ENCODE measurements at regions not wholly inside any gene's neighbourhood (a gene's known extent, or its start where the extent isn't known, plus 50 kb on each side); places are given as distances from the start of the nearest gene placed in this dataset.

DNA sequence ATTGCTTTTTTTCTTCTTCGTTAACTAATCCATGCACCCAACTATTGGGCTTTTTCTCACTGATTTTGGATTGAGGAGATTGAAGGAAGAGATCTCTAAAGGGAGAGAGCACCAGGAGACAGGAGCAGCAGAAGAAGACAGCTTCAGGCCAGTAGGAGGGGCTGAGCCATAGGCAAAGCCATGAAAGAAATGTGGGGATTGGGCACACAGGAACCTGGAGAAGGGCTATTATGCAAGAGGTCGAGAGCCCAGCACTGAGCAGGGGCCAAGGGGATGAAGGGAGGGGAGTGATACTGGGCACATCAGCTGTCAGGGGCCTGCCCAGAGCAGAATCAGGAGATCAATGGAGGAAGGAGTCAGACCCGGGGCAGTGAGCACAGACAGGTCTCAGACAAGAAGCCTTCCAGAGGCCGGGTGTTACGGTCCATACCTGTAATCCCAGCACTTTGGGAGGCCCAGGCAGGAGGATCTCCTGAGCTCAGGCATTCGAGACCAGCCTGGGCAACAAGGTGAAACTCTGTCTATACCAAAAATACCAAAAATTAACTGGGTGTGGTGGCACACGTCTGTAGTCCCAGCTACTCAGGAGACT is 140.9 kb downstream of the BCOR start:
- Mint-ChIP-seq H3K27ac (peak overlapping the region in 1 of 3 experiments; percentile 36), H3K4me3 (no peak overlapping the region), H3K9me3 (peaks cover 13% of the 10 kb centered on the region), H3K36me3 (ENCODE audit: low read depth) (no peaks in the 10 kb centered on the region), H3K27me3 (ENCODE audit: low read depth) (peaks cover 9% of the 10 kb centered on the region), H3K4me1 (peaks cover 38% of the 10 kb centered on the region)
- TF ChIP-seq, protein P1, sequence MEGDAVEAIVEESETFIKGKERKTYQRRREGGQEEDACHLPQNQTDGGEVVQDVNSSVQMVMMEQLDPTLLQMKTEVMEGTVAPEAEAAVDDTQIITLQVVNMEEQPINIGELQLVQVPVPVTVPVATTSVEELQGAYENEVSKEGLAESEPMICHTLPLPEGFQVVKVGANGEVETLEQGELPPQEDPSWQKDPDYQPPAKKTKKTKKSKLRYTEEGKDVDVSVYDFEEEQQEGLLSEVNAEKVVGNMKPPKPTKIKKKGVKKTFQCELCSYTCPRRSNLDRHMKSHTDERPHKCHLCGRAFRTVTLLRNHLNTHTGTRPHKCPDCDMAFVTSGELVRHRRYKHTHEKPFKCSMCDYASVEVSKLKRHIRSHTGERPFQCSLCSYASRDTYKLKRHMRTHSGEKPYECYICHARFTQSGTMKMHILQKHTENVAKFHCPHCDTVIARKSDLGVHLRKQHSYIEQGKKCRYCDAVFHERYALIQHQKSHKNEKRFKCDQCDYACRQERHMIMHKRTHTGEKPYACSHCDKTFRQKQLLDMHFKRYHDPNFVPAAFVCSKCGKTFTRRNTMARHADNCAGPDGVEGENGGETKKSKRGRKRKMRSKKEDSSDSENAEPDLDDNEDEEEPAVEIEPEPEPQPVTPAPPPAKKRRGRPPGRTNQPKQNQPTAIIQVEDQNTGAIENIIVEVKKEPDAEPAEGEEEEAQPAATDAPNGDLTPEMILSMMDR (IDR thresholded peaks at IDR 0.05; ENCODE audit: unreplicated experiment in 3 of 3): no peak

DNA sequence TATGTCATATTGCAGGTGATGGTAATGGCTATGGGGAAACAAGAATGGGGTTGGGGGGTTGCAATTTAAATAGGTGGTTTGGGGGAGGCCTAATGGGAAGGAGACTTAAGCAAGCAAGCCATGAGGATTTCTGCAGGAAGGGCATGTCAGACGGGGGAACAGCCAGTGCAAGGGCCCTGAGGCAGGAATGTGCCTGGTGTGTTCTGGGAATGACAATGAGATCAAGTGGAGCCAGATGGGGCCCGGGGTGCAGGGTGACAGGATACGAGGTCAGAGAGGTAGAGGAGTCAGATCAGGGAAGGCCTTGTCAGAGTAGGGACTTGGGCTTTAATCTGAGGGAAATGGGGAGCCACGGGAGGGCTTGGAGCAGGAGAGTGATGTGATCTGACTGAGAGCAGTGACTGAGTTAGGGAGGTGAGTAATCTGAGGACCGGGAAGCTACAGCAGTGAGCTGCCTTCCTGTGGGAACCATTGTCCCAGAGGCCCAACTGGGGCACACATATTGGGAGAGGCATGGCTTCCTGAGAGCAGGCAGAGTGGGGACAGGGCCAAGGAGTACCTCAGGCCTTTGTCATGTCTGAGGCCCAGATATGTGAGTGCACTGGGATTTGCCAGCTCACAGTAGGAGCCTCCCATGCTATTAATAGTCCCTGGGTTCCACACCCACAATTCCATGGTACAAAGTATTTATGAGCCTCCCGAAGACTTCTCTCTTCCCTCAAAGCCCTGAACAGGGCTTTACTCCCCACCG is 139.8 kb downstream of the BCOR start:
- TF ChIP-seq, protein P1 (IDR thresholded peaks at IDR 0.05; ENCODE audit: unreplicated experiment in 3 of 3): no peak
- peaks cover 9% of the 10 kb centered on the region for H3K27me3 Mint-ChIP-seq (ENCODE audit: low read depth)
- no peak overlapping the region for H3K27ac Mint-ChIP-seq
- H3K4me3 Mint-ChIP-seq: no peak overlapping the region
- peaks cover 13% of the 10 kb centered on the region for H3K9me3 Mint-ChIP-seq
- no peaks in the 10 kb centered on the region for H3K36me3 Mint-ChIP-seq (ENCODE audit: low read depth)
- peaks cover 36% of the 10 kb centered on the region for H3K4me1 Mint-ChIP-seq

GRCh38 chrX:39958850-39959249 is 138.9 kb downstream of the BCOR start:
- Mint-ChIP-seq H3K27me3 (ENCODE audit: low read depth) (peaks cover 9% of the 10 kb centered on the region), H3K4me1 (peaks cover 28% of the 10 kb centered on the region), H3K9me3 (peaks cover 19% of the 10 kb centered on the region), H3K27ac (no peak overlapping the region), H3K4me3 (no peak overlapping the region), H3K36me3 (ENCODE audit: low read depth) (no peaks in the 10 kb centered on the region)
- TF ChIP-seq, protein P1 (IDR thresholded peaks at IDR 0.05; ENCODE audit: unreplicated experiment in 3 of 3): no peak

- Mint-ChIP-seq H3K36me3 (ENCODE audit: low read depth) (no peaks in the 10 kb centered on the region), H3K4me1 (peaks cover 18% of the 10 kb centered on the region), H3K27ac (peak overlapping the region in 1 of 3 experiments; percentile 36), H3K27me3 (ENCODE audit: low read depth) (peaks cover 14% of the 10 kb centered on the region), H3K9me3 (peaks cover 26% of the 10 kb centered on the region), H3K4me3 (no peak overlapping the region)
- TF ChIP-seq, protein P1 (IDR thresholded peaks at IDR 0.05; ENCODE audit: unreplicated experiment in 3 of 3): no peak
Observed at GRCh38 chrX:39960219-39960618, 137.5 kb downstream of the BCOR start.

DNA sequence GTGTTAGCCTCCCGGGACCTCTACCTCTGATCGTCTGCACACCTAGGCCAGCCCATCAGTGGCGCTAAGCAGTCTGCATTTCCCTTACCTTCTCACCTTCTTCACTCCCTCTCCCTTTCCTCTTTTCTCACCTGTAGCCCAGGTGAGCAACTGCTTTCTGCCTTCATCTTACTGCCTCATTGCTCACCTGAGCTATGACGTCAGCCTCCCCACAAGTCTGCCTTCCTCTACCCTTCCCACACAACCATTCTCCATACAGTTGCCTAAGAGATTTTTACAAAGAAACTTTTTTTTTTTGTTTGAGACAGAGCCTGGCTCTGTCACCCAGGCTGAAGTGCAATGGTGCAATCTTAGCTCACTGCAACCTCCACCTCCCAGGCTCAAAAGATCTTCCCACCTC is 136.3 kb downstream of the BCOR start:
- TF ChIP-seq, protein P1 (IDR thresholded peaks at IDR 0.05; ENCODE audit: unreplicated experiment in 3 of 3): no peak
- Mint-ChIP-seq H3K4me3 (no peak overlapping the region), H3K4me1 (peaks cover 9% of the 10 kb centered on the region), H3K36me3 (ENCODE audit: low read depth) (no peaks in the 10 kb centered on the region), H3K9me3 (peaks cover 24% of the 10 kb centered on the region), H3K27me3 (ENCODE audit: low read depth) (peaks cover 14% of the 10 kb centered on the region), H3K27ac (no peak overlapping the region)

All from nephron (organoid).